OCI-LY3 (cell line): ENCODE measurements at regions not wholly inside any gene's neighbourhood (a gene's known extent, or its start where the extent isn't known, plus 50 kb on each side); places are given as distances from the start of the nearest gene placed in this dataset.
"Not testable (repeated sequence)": the region's sequence is repeated elsewhere in the genome, so short reads cannot be mapped to it uniquely, and the experiment has no call there.

Source experiments
- H2AFZ ChIP-seq: fragments of 200-600, 300-600 bp; shearing (Covaris generic); 2 replicates; pipeline ENCODE4 v1.6.0; 2014; ENCODE audit warnings: antibody characterized with exemption, low read depth, low read length
- H3K27ac ChIP-seq: fragments of 200-600, 300-600 bp; sonication (generic); 2 replicates; pipeline ENCODE4 v1.5.1; 2014; ENCODE audit warnings: mild to moderate bottlenecking, low read length, moderate library complexity, mixed read lengths
- H3K27me3 ChIP-seq: fragments of 200-600, 300-600 bp; sonication (generic); 2 replicates; pipeline ENCODE4 v1.6.1; 2014; ENCODE audit warnings: low read depth, low read length, mixed read lengths
- H3K36me3 ChIP-seq: fragments of 200-600, 300-600 bp; sonication (generic); replicated peaks from 2 replicates; pipeline ENCODE3; 2014; ENCODE audit warnings: low read depth, low read length, mixed read lengths
- H3K4me1 ChIP-seq: fragments of 300-600, 200-600 bp; sonication (generic); 2 replicates; pipeline ENCODE4 v1.6.1; 2014; ENCODE audit warnings: low read length, mixed read lengths
- H3K4me2 ChIP-seq: fragments of 200-600, 300-600 bp; sonication (generic); 2 replicates; pipeline ENCODE4 v1.6.1; 2014; ENCODE audit warnings: low read length, mixed read lengths
- H3K4me3 ChIP-seq: fragments of 300-600, 200-600 bp; sonication (generic); 2 replicates; pipeline ENCODE4 v1.5.1; 2014; ENCODE audit warnings: antibody characterized with exemption, mild to moderate bottlenecking, low read length, moderate library complexity
- H3K79me2 ChIP-seq: fragments of 300-600, 200-600 bp; shearing (Covaris generic); 2 replicates; pipeline ENCODE4 v1.6.1; 2014; ENCODE audit warnings: mild to moderate bottlenecking, low read length, mixed read lengths
- H3K9ac ChIP-seq: fragments of 300-600, 200-600 bp; shearing (Covaris generic); 2 replicates; pipeline ENCODE4 v1.6.0; 2014; ENCODE audit warnings: mild to moderate bottlenecking, low read length, moderate library complexity
- H3K9me3 ChIP-seq: fragments of 200-600, 300-600 bp; shearing (Covaris generic); 2 replicates; pipeline ENCODE4 v1.6.1; 2014; ENCODE audit warnings: low read length, mixed read lengths; ENCODE audit not compliant: insufficient read depth
- H4K20me1 ChIP-seq: fragments of 200-600, 300-600 bp; sonication (generic); 2 replicates; pipeline ENCODE4 v1.6.1; 2016; ENCODE audit warnings: low read length, mixed read lengths; ENCODE audit not compliant: insufficient read depth
- EZH2phosphoT487 ChIP-seq: fragments of 200-600 bp; shearing (Covaris generic); IDR thresholded peaks from 2 replicates; pipeline ENCODE4 v1.6.1; 2018; ENCODE audit warnings: antibody characterized with exemption, mixed run types, low read depth
- TF ChIP-seq, protein P1 (sequence below): fragments of 200-600, 300-600 bp; sonication (generic); IDR thresholded peaks from 2 replicates; pipeline ENCODE4 v1.5.1; 2014; ENCODE audit warnings: antibody characterized with exemption, low read length, low read depth

DNA sequence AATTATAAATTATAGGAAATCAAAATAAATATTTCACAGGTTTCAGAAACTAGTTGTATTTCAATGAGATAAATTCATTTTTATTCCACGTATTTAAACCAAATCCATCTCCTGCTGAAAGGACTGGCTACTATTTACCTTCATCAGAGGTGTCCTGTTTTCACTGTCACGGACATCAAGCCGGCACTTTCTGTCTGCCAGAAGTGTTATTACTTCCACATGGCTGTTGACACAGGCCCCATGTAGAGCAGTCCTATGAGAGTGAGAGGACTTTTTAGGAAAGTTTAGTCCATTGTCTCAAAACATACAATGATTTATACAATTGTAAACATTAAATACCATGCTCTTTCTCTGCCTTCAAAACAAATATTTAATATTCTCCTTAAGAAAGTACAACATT lies 100.4 kb upstream of the ACBD5 start:
- H3K27me3 ChIP-seq, result no peaks in the 10 kb centered on the region
- peaks cover 31% of the 10 kb centered on the region for H3K4me1 ChIP-seq
- H3K9ac ChIP-seq, result no peak overlapping the region
- no peaks in the 10 kb centered on the region for H3K79me2 ChIP-seq
- TF ChIP-seq, protein P1, sequence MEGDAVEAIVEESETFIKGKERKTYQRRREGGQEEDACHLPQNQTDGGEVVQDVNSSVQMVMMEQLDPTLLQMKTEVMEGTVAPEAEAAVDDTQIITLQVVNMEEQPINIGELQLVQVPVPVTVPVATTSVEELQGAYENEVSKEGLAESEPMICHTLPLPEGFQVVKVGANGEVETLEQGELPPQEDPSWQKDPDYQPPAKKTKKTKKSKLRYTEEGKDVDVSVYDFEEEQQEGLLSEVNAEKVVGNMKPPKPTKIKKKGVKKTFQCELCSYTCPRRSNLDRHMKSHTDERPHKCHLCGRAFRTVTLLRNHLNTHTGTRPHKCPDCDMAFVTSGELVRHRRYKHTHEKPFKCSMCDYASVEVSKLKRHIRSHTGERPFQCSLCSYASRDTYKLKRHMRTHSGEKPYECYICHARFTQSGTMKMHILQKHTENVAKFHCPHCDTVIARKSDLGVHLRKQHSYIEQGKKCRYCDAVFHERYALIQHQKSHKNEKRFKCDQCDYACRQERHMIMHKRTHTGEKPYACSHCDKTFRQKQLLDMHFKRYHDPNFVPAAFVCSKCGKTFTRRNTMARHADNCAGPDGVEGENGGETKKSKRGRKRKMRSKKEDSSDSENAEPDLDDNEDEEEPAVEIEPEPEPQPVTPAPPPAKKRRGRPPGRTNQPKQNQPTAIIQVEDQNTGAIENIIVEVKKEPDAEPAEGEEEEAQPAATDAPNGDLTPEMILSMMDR, result no peak
- no peaks in the 10 kb centered on the region for H4K20me1 ChIP-seq
- no peak overlapping the region for H2AFZ ChIP-seq
- H3K27ac ChIP-seq, result no peak overlapping the region
- H3K4me2 ChIP-seq, result no peak overlapping the region
- H3K9me3 ChIP-seq, result no peaks in the 10 kb centered on the region
- H3K36me3 ChIP-seq, result no peaks in the 10 kb centered on the region
- no peak overlapping the region for H3K4me3 ChIP-seq

DNA sequence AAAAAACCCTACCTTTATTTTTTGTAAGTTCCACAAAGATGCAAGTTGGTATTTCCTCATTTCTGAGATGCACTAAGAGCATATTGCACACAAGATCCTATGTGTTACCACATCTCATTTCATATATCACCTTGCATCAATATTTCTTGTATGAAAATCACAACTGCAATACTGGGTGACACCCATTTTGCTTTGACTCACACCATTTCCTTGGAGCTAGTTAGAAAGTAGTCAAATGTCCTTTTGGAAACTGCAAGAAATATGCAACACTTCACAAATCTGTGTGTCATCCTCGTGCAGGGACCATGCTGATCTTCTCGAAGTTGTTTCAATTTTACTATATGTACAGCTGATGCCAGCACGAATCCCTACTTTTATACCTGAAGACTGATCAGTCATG lies 94.6 kb upstream of the ACBD5 start:
- not testable (repeated sequence) for H3K27me3 ChIP-seq, H3K4me2 ChIP-seq, H3K9ac ChIP-seq, H3K36me3 ChIP-seq, H3K27ac ChIP-seq, H3K79me2 ChIP-seq, H3K4me3 ChIP-seq, H3K4me1 ChIP-seq, H3K9me3 ChIP-seq, H4K20me1 ChIP-seq, H2AFZ ChIP-seq

GRCh38 chr10:27330074-27330473 lies 89.5 kb upstream of the ACBD5 start:
- TF ChIP-seq EZH2phosphoT487, result no peak
- TF ChIP-seq, protein P1, result no peak
- Histone ChIP-seq H3K27ac (no peak overlapping the region), H3K9ac (no peak overlapping the region), H3K4me2 (no peak overlapping the region), H4K20me1 (no peaks in the 10 kb centered on the region), H3K79me2 (no peaks in the 10 kb centered on the region), H3K36me3 (no peaks in the 10 kb centered on the region), H3K9me3 (no peaks in the 10 kb centered on the region), H3K4me1 (no peaks in the 10 kb centered on the region), H3K4me3 (no peak overlapping the region), H2AFZ (no peak overlapping the region), H3K27me3 (no peaks in the 10 kb centered on the region)

DNA sequence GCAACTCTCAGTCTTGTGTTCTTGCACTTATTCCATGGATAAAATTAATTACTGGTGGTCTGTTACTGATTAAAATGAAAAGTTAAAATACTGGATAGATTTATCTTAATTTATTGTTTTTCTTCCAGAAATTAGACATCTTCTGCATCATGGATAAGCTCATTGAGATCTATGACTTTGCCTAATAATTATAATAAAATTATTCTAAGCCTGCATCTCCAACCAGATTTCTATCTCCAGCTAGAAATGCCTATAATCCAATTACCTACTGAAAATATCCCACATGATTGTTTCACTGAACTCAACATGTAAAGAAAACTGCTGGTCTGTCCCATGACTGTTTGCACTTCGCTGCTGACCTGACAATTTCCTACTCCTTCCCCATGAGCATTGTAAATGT lies 88.3 kb upstream of the ACBD5 start:
- Histone ChIP-seq H3K4me1 (no peaks in the 10 kb centered on the region), H3K4me3 (no peak overlapping the region), H3K9me3 (no peaks in the 10 kb centered on the region), H3K36me3 (no peaks in the 10 kb centered on the region), H3K9ac (no peak overlapping the region), H3K27me3 (no peaks in the 10 kb centered on the region), H3K79me2 (no peaks in the 10 kb centered on the region), H4K20me1 (no peaks in the 10 kb centered on the region), H3K27ac (no peak overlapping the region), H3K4me2 (no peak overlapping the region), H2AFZ (no peak overlapping the region)
- TF ChIP-seq, protein P1, result no peak
- TF ChIP-seq EZH2phosphoT487, result no peak

- not testable (repeated sequence) for H3K9me3 ChIP-seq, H3K4me1 ChIP-seq, H3K4me2 ChIP-seq, H3K4me3 ChIP-seq, H2AFZ ChIP-seq, H3K79me2 ChIP-seq, H4K20me1 ChIP-seq, H3K27me3 ChIP-seq, H3K9ac ChIP-seq, H3K27ac ChIP-seq, H3K36me3 ChIP-seq
Measured at GRCh38 chr10:27326748-27327147, 86.2 kb upstream of the ACBD5 start.
